Right lobe of liver (tissue), 4 donors: ENCODE measurements at regions not wholly inside any gene's neighbourhood (a gene's known extent, or its start where the extent isn't known, plus 50 kb on each side); places are given as distances from the start of the nearest gene placed in this dataset.

Source experiments
- CTCF ChIP-seq, 4 donors: fragments of 200-600 bp in 3 of 4; fragments of 450-650 bp in 1 of 4; IDR thresholded peaks; one replicate each; pipeline versions ENCODE4 v1.5.1 to v1.8.0; 2016 to 2022; ENCODE audit warnings: antibody characterized with exemption in 4 of 4, mild to moderate bottlenecking in 2 of 4
- POLR2A ChIP-seq: fragments of 450-650 bp; IDR thresholded peaks from one replicate; pipeline ENCODE4 v1.6.1; 2017; ENCODE audit warnings: antibody characterized with exemption, mild to moderate bottlenecking
- donor health status: DM: no; HTN: no; CAD: no.
- donor health status: DM: no; HTN: no; CAD: no.
- donor health status: DM: no; HTN: yes; CAD: no.

- TF ChIP-seq CTCF (IDR thresholded peaks at IDR 0.05) (no peak), POLR2A (no peak)
Observed at GRCh38 chr2:145356056-145356455, 836.1 kb upstream of the ZEB2 start.
